Endodermal cell (in vitro differentiated cells): ENCODE measurements at regions not wholly inside any gene's neighbourhood (a gene's known extent, or its start where the extent isn't known, plus 50 kb on each side); places are given as distances from the start of the nearest gene placed in this dataset.
"Not testable (repeated sequence)": the region's sequence is repeated elsewhere in the genome, so short reads cannot be mapped to it uniquely, and the experiment has no call there.

Experiments
- DNase-seq: peaks from one replicate; pipeline ENCODE4 v3.0.0-alpha.2; 2017
- H3K27ac ChIP-seq: 2 replicates; pipeline ENCODE4 v1.5.1; 2013; ENCODE audit warnings: mild to moderate bottlenecking, low read depth, low read length, moderate library complexity
- H3K27me3 ChIP-seq: 2 replicates; pipeline ENCODE4 v1.6.1; 2013; ENCODE audit warnings: mild to moderate bottlenecking, low read length, moderate library complexity; ENCODE audit not compliant: insufficient read depth, control insufficient read depth, poor library complexity, severe bottlenecking
- H3K36me3 ChIP-seq: 2 replicates; pipeline ENCODE4 v1.7.0; 2013; ENCODE audit warnings: mild to moderate bottlenecking, low read length, moderate library complexity; ENCODE audit not compliant: control insufficient read depth, insufficient read depth
- H3K4me1 ChIP-seq: one replicate; pipeline ENCODE4 v1.7.0; 2013; ENCODE audit warnings: low read length; ENCODE audit not compliant: control insufficient read depth, insufficient read depth
- H3K4me3 ChIP-seq: 2 replicates; pipeline ENCODE4 v1.5.1; 2013; ENCODE audit warnings: mild to moderate bottlenecking, low read length, moderate library complexity
- H3K9ac ChIP-seq: 2 replicates; pipeline ENCODE4 v1.6.1; 2013; ENCODE audit warnings: mild to moderate bottlenecking, low read length, moderate library complexity; ENCODE audit not compliant: poor library complexity, severe bottlenecking; ENCODE audit errors: extremely low read depth
- H3K9me3 ChIP-seq: 2 replicates; pipeline ENCODE4 v1.6.1; 2013; ENCODE audit warnings: mild to moderate bottlenecking, low read length, moderate library complexity; ENCODE audit not compliant: control insufficient read depth
- H3K27ac Mint-ChIP-seq: 2 replicates; pipeline ENCODE4 v1.8.0; 2020; ENCODE audit warnings: mixed read lengths
- H3K27me3 Mint-ChIP-seq: 2 replicates; pipeline ENCODE4 v1.8.0; 2021; ENCODE audit warnings: mild to moderate bottlenecking, mixed read lengths; ENCODE audit not compliant: insufficient read depth
- H3K36me3 Mint-ChIP-seq: 2 replicates; pipeline ENCODE4 v1.8.0; 2020; ENCODE audit warnings: low read depth, mixed read lengths
- H3K4me1 Mint-ChIP-seq: 2 replicates; pipeline ENCODE4 v1.8.0; 2020; ENCODE audit warnings: mixed read lengths
- H3K4me3 Mint-ChIP-seq: 2 replicates; pipeline ENCODE4 v1.8.0; 2020; ENCODE audit warnings: mild to moderate bottlenecking, moderate library complexity, mixed read lengths
- H3K9me3 Mint-ChIP-seq: 2 replicates; pipeline ENCODE4 v1.8.0; 2020; ENCODE audit warnings: mild to moderate bottlenecking, mixed read lengths
- WGBS, 2 experiments: methylation state at CpG; one replicate each; pipeline versions ENCODE4 v1.1.5 to v1.1.7; 2013; ENCODE audit warnings: missing lambda C conversion rate in 2 of 2, mixed read lengths in 1 of 2; ENCODE audit not compliant: insufficient coverage in 1 of 2, insufficient read length in 1 of 2; 5-methylcytosine and 5-hydroxymethylcytosine counted together
- TF ChIP-seq, protein P1 (sequence below): fragments of 200-600 bp; sonication (generic); conservative IDR thresholded peaks from 2 replicates; pipeline ENCODE4 v1.5.0; 2021; ENCODE audit warnings: antibody characterized with exemption, mild to moderate bottlenecking

DNA sequence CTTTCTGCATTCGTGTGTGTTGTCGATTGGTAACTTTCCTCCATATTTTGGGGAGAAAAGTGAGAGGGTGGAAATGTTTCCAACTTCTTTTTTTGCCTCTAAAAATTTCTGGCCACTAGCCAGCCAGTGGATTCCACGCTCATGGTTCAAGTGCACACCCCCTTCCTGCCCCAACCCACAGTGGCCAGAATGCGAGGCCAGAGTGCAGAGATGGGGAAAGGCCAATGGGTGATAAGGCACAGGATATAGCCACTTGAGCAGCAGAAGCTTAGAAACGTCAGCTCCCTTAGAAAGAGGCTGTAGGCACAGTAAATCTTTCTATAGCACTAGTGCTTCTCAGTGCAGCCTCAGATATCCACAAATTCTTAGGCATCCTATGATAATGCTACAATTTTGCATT is 75.8 kb upstream of the ADRB2 start:
- Histone ChIP-seq H3K9ac (no peak overlapping the region), H3K9me3 (peaks cover 3% of the 10 kb centered on the region), H3K27ac (no peak overlapping the region), H3K36me3 (no peaks in the 10 kb centered on the region), H3K4me3 (no peak overlapping the region), H3K4me1 (no peaks in the 10 kb centered on the region), H3K27me3 (no peaks in the 10 kb centered on the region)
- TF ChIP-seq, protein P1, sequence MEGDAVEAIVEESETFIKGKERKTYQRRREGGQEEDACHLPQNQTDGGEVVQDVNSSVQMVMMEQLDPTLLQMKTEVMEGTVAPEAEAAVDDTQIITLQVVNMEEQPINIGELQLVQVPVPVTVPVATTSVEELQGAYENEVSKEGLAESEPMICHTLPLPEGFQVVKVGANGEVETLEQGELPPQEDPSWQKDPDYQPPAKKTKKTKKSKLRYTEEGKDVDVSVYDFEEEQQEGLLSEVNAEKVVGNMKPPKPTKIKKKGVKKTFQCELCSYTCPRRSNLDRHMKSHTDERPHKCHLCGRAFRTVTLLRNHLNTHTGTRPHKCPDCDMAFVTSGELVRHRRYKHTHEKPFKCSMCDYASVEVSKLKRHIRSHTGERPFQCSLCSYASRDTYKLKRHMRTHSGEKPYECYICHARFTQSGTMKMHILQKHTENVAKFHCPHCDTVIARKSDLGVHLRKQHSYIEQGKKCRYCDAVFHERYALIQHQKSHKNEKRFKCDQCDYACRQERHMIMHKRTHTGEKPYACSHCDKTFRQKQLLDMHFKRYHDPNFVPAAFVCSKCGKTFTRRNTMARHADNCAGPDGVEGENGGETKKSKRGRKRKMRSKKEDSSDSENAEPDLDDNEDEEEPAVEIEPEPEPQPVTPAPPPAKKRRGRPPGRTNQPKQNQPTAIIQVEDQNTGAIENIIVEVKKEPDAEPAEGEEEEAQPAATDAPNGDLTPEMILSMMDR, result no peak
- 75 to 93% methylated on average over 3 to 5 of the region's 5 CpGs for WGBS, 2 experiments
- H3K4me3 Mint-ChIP-seq, result no peak overlapping the region
- peaks cover 15% of the 10 kb centered on the region for H3K9me3 Mint-ChIP-seq
- H3K36me3 Mint-ChIP-seq, result no peaks in the 10 kb centered on the region
- peaks cover 11% of the 10 kb centered on the region for H3K4me1 Mint-ChIP-seq
- peaks cover 2% of the 10 kb centered on the region for H3K27me3 Mint-ChIP-seq
- H3K27ac Mint-ChIP-seq, result no peak overlapping the region
- DNase-seq, result no peak

DNA sequence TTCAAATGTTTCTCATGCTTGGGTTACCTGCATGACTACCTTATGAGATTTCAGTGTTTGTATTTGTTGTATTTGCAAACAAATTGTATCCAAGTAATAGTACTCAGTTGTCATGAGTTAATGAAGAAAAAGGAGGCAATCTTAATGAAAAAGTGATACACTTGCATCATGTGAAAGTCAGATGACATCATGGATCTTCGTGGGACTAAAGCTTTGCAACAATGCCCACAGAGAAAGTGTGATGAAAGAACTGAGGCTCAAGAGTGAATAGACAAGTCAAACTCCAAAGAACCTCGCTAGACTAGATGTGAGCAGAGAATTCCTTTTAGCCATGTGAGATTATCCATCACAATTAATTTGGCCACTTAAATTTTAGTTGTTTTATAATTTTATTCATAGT is 75.4 kb upstream of the ADRB2 start:
- TF ChIP-seq, protein P1, result no peak
- Histone ChIP-seq H3K27me3 (no peaks in the 10 kb centered on the region), H3K4me3 (no peak overlapping the region), H3K4me1 (no peaks in the 10 kb centered on the region), H3K9me3 (peaks cover 6% of the 10 kb centered on the region), H3K9ac (no peak overlapping the region), H3K27ac (no peak overlapping the region), H3K36me3 (no peaks in the 10 kb centered on the region)
- H3K36me3 Mint-ChIP-seq, result no peaks in the 10 kb centered on the region
- no peak overlapping the region for H3K27ac Mint-ChIP-seq
- peaks cover 15% of the 10 kb centered on the region for H3K9me3 Mint-ChIP-seq
- peaks cover 11% of the 10 kb centered on the region for H3K4me1 Mint-ChIP-seq
- H3K27me3 Mint-ChIP-seq, result peaks cover 2% of the 10 kb centered on the region
- DNase-seq, result no peak
- H3K4me3 Mint-ChIP-seq, result no peak overlapping the region
- 84 to 86% methylated on average over 1 to 2 of the region's 2 CpGs for WGBS, 2 experiments

DNA sequence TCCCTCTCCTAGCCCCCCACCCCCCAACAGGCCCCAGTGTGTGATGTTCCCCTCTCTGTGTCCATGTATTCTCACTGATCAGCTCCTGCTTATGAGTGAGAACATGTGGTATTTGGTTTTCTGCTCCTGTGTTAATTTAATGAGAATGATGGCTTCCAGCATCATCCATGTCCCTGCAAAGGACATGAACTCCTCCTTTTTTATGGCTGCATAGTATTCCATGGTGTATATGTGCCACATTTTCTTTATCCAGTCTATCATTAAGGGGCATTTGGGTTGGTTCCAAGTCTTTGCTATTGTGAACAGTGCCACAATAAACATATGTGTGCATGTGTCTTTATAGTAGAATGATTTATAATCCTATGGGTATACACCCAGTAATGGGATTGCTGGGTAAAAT is 74.0 kb upstream of the ADRB2 start:
- H3K27me3 Mint-ChIP-seq, H3K4me1 Mint-ChIP-seq, H3K4me3 ChIP-seq, H3K9me3 ChIP-seq, H3K27ac Mint-ChIP-seq, H3K36me3 ChIP-seq, H3K4me3 Mint-ChIP-seq, H3K36me3 Mint-ChIP-seq, H3K9ac ChIP-seq, DNase-seq, H3K27me3 ChIP-seq, H3K4me1 ChIP-seq, H3K27ac ChIP-seq: not testable (repeated sequence)
- peaks cover 15% of the 10 kb centered on the region for H3K9me3 Mint-ChIP-seq

DNA sequence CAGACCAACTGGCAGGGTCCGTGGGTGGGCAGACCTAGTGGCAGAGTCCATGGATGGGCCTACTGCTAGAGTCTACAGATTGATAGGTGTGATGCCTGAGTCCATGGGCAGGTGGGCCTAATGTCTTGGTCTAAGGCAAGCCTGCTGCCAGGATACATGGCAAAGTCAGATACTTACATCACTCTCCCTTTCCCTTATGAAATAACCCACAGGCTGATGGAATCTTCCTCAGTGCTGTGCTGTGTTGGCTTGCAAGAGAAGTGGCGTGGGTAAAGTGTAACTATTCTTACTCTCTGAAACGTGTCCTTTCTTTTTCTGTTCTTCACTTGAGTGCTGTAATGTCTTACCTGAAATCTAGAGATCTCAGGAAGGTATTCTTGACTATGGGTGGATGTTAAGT is 67.3 kb upstream of the ADRB2 start:
- Mint-ChIP-seq H3K4me1 (no peaks in the 10 kb centered on the region), H3K4me3 (no peak overlapping the region), H3K9me3 (peaks cover 5% of the 10 kb centered on the region), H3K36me3 (no peaks in the 10 kb centered on the region), H3K27me3 (no peaks in the 10 kb centered on the region), H3K27ac (no peak overlapping the region)
- Histone ChIP-seq H3K9ac (no peak overlapping the region), H3K4me3 (no peak overlapping the region), H3K9me3 (peaks cover 6% of the 10 kb centered on the region), H3K36me3 (no peaks in the 10 kb centered on the region), H3K27me3 (no peaks in the 10 kb centered on the region), H3K27ac (no peak overlapping the region), H3K4me1 (no peaks in the 10 kb centered on the region)
- DNase-seq, result no peak
- TF ChIP-seq, protein P1, result no peak
- WGBS, 2 experiments, result 57 to 92% methylated on average over 2 to 3 of the region's 3 CpGs
